DOHH2 (cell line): ENCODE measurements at regions not wholly inside any gene's neighbourhood (a gene's known extent, or its start where the extent isn't known, plus 50 kb on each side); places are given as distances from the start of the nearest gene placed in this dataset.

Experiments used
- H3F3A ChIP-seq: fragments of 200-600 bp; sonication (generic), shearing (Covaris generic); 2 replicates; pipeline ENCODE4 v1.6.0; 2016; ENCODE audit warnings: antibody characterized with exemption, mild to moderate bottlenecking; ENCODE audit not compliant: control insufficient read depth, insufficient read depth
- H3K27ac ChIP-seq: fragments of 200-600 bp; sonication (generic); 2 replicates; pipeline ENCODE4 v1.5.1; 2014; ENCODE audit warnings: low read depth, mild to moderate bottlenecking, low read length, moderate library complexity
- H3K27me3 ChIP-seq: fragments of 200-600 bp; sonication (generic); 2 replicates; pipeline ENCODE4 v1.6.1; 2014; ENCODE audit warnings: mild to moderate bottlenecking, low read length, mixed read lengths; ENCODE audit not compliant: control insufficient read depth
- H3K36me3 ChIP-seq: fragments of 200-600 bp; sonication (generic); 2 replicates; pipeline ENCODE4 v1.6.1; 2014; ENCODE audit warnings: mild to moderate bottlenecking, low read length, moderate library complexity, mixed read lengths; ENCODE audit not compliant: control insufficient read depth
- H3K4me1 ChIP-seq: fragments of 200-600 bp; sonication (generic); 2 replicates; pipeline ENCODE4 v1.6.1; 2014; ENCODE audit warnings: mild to moderate bottlenecking, low read length, mixed read lengths; ENCODE audit not compliant: control insufficient read depth
- H3K4me2 ChIP-seq: fragments of 200-600 bp; sonication (generic); 2 replicates; pipeline ENCODE4 v1.6.0; 2014; ENCODE audit warnings: mild to moderate bottlenecking, low read length, moderate library complexity
- H3K4me3 ChIP-seq: fragments of 200-600 bp; sonication (generic); 2 replicates; pipeline ENCODE4 v1.5.1; 2014; ENCODE audit warnings: mild to moderate bottlenecking, low read length, mixed read lengths
- H3K79me2 ChIP-seq: fragments of 200-600 bp; sonication (generic); 2 replicates; pipeline ENCODE4 v1.6.1; 2014; ENCODE audit warnings: mild to moderate bottlenecking, low read length, mixed read lengths; ENCODE audit not compliant: control insufficient read depth
- H3K9me2 ChIP-seq: fragments of 200-600 bp; sonication (generic); replicated peaks from 2 replicates; pipeline ENCODE4 v1.6.1; 2014; ENCODE audit warnings: mild to moderate bottlenecking, low read length, mixed read lengths; ENCODE audit not compliant: control insufficient read depth
- H3K9me3 ChIP-seq: fragments of 200-600 bp; sonication (generic); 2 replicates; pipeline ENCODE4 v1.6.1; 2014; ENCODE audit warnings: antibody characterized with exemption, low read length, mixed read lengths; ENCODE audit not compliant: control insufficient read depth, insufficient read depth
- H4K20me1 ChIP-seq: fragments of 200-600 bp; sonication (generic); 2 replicates; pipeline ENCODE4 v1.6.0; 2014; ENCODE audit warnings: low read depth, mild to moderate bottlenecking, antibody characterized with exemption, low read length, moderate library complexity; ENCODE audit not compliant: control insufficient read depth, insufficient read depth
- CTCF ChIP-seq: fragments of 200-600 bp; sonication (generic); IDR thresholded peaks from one replicate; pipeline ENCODE4 v1.5.1; 2014; ENCODE audit warnings: antibody characterized with exemption, mild to moderate bottlenecking, low read depth, low read length; ENCODE audit not compliant: poor library complexity, severe bottlenecking
- EZH2phosphoT487 ChIP-seq: fragments of 200-600 bp; sonication (generic); IDR thresholded peaks from 2 replicates; pipeline ENCODE4 v1.6.1; 2017; ENCODE audit warnings: borderline replicate concordance, mild to moderate bottlenecking, antibody characterized with exemption, low read length, moderate library complexity, mixed read lengths

GRCh38 chr6:111942561-111942960 lies 69.3 kb upstream of the FYN start:
- Histone ChIP-seq H3K4me3 (no peak overlapping the region), H3K4me1 (no peaks in the 10 kb centered on the region), H3K4me2 (no peak overlapping the region), H3K36me3 (no peaks in the 10 kb centered on the region), H3K9me2 (no peaks in the 10 kb centered on the region), H3K27ac (no peak overlapping the region), H3K9me3 (no peaks in the 10 kb centered on the region), H3K27me3 (peaks cover 13% of the 10 kb centered on the region; the same call in 1 of the 2 replicates), H4K20me1 (no peaks in the 10 kb centered on the region), H3F3A (no peaks in the 10 kb centered on the region), H3K79me2 (no peaks in the 10 kb centered on the region)
- TF ChIP-seq CTCF (no peak), EZH2phosphoT487 (no peak)

- H3K4me1 ChIP-seq, result no peaks in the 10 kb centered on the region
- no peak overlapping the region for H3K27ac ChIP-seq
- no peaks in the 10 kb centered on the region for H3K79me2 ChIP-seq
- H3K4me3 ChIP-seq, result no peak overlapping the region
- H4K20me1 ChIP-seq, result no peaks in the 10 kb centered on the region
- no peak for TF ChIP-seq EZH2phosphoT487
- TF ChIP-seq CTCF, result no peak
- no peaks in the 10 kb centered on the region for H3K9me2 ChIP-seq
- H3K4me2 ChIP-seq, result no peak overlapping the region
- H3F3A ChIP-seq, result no peaks in the 10 kb centered on the region
- H3K9me3 ChIP-seq, result no peaks in the 10 kb centered on the region
- no peaks in the 10 kb centered on the region for H3K36me3 ChIP-seq
- H3K27me3 ChIP-seq, result peaks cover 13% of the 10 kb centered on the region; the same call in 1 of the 2 replicates
These were observed 70.0 kb upstream of the FYN start for GRCh38 chr6:111943266-111943665.

DNA sequence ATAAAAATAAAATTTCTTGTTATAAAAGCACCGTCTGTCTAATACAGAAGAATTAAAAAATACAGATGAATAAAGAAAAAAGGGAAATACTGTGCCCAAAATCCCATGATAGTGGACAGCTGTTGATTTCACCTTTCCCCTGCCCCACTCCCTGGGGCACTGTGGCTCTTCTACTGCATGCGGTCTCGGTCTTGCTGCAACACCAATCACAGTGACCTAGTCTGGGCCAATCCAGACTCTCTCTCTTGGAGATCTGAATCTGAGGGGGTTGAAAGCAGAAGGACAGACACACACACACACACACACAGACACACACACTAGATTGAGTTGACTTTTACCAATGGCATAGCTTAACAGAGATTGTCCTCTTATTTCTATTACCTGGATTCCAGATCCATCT lies 70.5 kb upstream of the FYN start:
- Histone ChIP-seq H4K20me1 (no peaks in the 10 kb centered on the region), H3K9me2 (no peaks in the 10 kb centered on the region), H3K79me2 (no peaks in the 10 kb centered on the region), H3K27me3 (peaks cover 13% of the 10 kb centered on the region; the same call in 1 of the 2 replicates), H3K4me3 (no peak overlapping the region), H3F3A (no peaks in the 10 kb centered on the region), H3K4me2 (no peak overlapping the region), H3K27ac (no peak overlapping the region), H3K9me3 (no peaks in the 10 kb centered on the region), H3K36me3 (no peaks in the 10 kb centered on the region), H3K4me1 (no peaks in the 10 kb centered on the region)
- no peak for TF ChIP-seq CTCF
- TF ChIP-seq EZH2phosphoT487, result no peak

- H3K79me2 ChIP-seq, result no peaks in the 10 kb centered on the region
- no peaks in the 10 kb centered on the region for H3K36me3 ChIP-seq
- TF ChIP-seq EZH2phosphoT487 (no peak), CTCF (no peak)
- no peak overlapping the region for H3K27ac ChIP-seq
- H4K20me1 ChIP-seq, result no peaks in the 10 kb centered on the region
- H3K4me3 ChIP-seq, result no peak overlapping the region
- no peaks in the 10 kb centered on the region for H3K9me2 ChIP-seq
- H3K4me2 ChIP-seq, result no peak overlapping the region
- no peaks in the 10 kb centered on the region for H3K4me1 ChIP-seq
- no peaks in the 10 kb centered on the region for H3K9me3 ChIP-seq
- peaks cover 17% of the 10 kb centered on the region for H3K27me3 ChIP-seq
- H3F3A ChIP-seq, result no peaks in the 10 kb centered on the region
These were observed 71.3 kb upstream of the FYN start for GRCh38 chr6:111944541-111944940.
